ENCODE measurements at regions not wholly inside any gene's neighbourhood (a gene's known extent, or its start where the extent isn't known, plus 50 kb on each side); places are given as distances from the start of the nearest gene placed in this dataset.

DNA sequence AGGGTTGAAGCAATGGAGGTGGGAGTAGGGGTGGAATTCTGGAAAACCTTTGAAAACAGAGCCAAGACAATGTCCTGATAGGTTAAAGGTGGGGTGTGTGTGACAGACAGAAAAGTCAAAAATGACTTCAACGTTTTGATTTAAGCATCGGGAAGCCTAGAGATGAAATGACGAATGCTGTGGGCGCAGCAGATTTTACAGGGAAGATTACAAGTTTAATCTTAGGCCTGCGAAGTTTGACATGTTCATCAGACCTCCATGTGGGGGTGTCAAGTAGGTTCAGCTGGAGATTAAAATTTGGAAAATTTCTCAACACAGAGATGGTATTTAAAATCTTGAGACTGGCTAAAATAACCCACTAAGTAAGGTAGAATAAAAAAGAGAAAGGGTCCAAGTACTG lies 453.3 kb downstream of the TXNL1 start:
- intact Hi-C loops (cut with DNase I), result no loop called here
- no peak for ATAC-seq
- 90% methylated on average over 5 of the region's 5 CpGs for WGBS, 2 donors

DNA sequence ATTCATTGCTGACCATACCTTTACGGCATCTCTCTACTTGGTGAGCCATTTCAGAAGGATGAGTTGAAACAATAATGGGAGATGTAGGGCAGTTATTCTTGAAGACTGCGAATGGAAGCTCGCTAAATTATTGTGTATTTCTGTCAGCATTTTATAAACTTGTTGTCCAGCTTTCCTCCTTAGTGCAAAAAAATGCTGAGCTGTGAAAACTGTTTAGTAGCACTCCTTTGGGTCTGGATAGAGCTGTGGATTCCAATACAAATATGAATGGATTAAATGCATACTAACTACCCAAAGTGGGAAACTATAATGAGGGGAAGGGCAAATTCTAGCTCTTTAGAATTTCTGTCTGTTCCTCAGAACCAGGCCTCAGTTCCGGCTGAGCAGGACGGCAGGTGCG lies 461.6 kb downstream of the TXNL1 start:
- TF ChIP-seq, protein P1, sequence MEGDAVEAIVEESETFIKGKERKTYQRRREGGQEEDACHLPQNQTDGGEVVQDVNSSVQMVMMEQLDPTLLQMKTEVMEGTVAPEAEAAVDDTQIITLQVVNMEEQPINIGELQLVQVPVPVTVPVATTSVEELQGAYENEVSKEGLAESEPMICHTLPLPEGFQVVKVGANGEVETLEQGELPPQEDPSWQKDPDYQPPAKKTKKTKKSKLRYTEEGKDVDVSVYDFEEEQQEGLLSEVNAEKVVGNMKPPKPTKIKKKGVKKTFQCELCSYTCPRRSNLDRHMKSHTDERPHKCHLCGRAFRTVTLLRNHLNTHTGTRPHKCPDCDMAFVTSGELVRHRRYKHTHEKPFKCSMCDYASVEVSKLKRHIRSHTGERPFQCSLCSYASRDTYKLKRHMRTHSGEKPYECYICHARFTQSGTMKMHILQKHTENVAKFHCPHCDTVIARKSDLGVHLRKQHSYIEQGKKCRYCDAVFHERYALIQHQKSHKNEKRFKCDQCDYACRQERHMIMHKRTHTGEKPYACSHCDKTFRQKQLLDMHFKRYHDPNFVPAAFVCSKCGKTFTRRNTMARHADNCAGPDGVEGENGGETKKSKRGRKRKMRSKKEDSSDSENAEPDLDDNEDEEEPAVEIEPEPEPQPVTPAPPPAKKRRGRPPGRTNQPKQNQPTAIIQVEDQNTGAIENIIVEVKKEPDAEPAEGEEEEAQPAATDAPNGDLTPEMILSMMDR (IDR thresholded peaks at IDR 0.05), result no peak
- no peak for DNase-seq
- no peak for FAIRE-seq
- intact Hi-C loops (cut with DNase I), result no loop called here
- H3K4me3 ChIP-seq, result no peak overlapping the region
- ATAC-seq, result no peak
- no peaks in the 10 kb centered on the region for H3K4me1 ChIP-seq
- no peaks in the 10 kb centered on the region for H3K9me3 ChIP-seq
- WGBS, 2 donors, result 94 to 95% methylated on average over 6 of the region's 6 CpGs
- no peaks in the 10 kb centered on the region for H3K36me3 ChIP-seq
- no peak overlapping the region for H3K27ac ChIP-seq
- H3K27me3 ChIP-seq, result no peaks in the 10 kb centered on the region

More for the DNA sequence above, 453.3 kb downstream of the TXNL1 start:
- H3K4me3 ChIP-seq, result no peak overlapping the region
- FAIRE-seq (no peak), DNase-seq (no peak)
- no peaks in the 10 kb centered on the region for H3K36me3 ChIP-seq
- H3K27ac ChIP-seq, result no peak overlapping the region
- TF ChIP-seq, protein P1 (IDR thresholded peaks at IDR 0.05), result no peak
- no peaks in the 10 kb centered on the region for H3K9me3 ChIP-seq
- no peaks in the 10 kb centered on the region for H3K27me3 ChIP-seq
- H3K4me1 ChIP-seq, result no peaks in the 10 kb centered on the region

DNA sequence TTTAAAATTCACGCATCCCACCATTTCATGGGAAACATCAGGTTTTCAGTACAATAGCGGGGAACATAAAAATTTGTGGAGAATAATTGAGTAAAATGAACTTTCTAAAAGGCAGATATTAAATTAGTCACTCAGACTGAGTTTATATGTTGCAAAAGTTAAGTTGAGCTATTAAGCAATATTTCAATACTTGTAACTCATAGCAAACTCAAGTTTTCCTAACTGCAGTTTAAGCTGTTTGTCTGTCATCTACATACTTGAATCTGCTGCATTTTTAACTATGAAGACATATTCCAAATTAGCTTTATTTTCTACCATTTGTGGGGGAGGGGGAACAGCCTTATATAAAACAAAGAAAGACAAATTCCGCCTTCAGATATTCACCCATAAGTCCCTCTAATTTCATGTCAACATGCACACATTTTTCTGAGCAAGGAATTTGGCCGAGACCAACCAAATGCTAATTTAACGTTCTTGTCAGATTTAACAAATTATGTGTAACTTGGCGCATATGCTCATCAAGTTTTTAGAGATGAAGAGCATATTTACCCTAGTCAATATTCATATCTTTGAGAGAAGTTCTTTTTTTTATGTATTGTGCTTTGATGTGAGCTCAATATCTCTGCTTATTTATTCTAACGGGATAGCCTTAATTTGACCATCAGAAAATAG lies 462.9 kb downstream of the TXNL1 start:
- Histone ChIP-seq H3K27me3 (no peaks in the 10 kb centered on the region), H3K27ac (no peak overlapping the region), H3K36me3 (no peaks in the 10 kb centered on the region), H3K4me3 (no peak overlapping the region), H3K9me3 (no peaks in the 10 kb centered on the region), H3K4me1 (no peaks in the 10 kb centered on the region)
- 76 to 77% methylated on average over 7 of the region's 7 CpGs for WGBS, 2 donors
- intact Hi-C loops (cut with DNase I), result no loop called here
- no peak for DNase-seq
- TF ChIP-seq, protein P1 (IDR thresholded peaks at IDR 0.05), result no peak
- no peak for FAIRE-seq
- ATAC-seq, result no peak

DNA sequence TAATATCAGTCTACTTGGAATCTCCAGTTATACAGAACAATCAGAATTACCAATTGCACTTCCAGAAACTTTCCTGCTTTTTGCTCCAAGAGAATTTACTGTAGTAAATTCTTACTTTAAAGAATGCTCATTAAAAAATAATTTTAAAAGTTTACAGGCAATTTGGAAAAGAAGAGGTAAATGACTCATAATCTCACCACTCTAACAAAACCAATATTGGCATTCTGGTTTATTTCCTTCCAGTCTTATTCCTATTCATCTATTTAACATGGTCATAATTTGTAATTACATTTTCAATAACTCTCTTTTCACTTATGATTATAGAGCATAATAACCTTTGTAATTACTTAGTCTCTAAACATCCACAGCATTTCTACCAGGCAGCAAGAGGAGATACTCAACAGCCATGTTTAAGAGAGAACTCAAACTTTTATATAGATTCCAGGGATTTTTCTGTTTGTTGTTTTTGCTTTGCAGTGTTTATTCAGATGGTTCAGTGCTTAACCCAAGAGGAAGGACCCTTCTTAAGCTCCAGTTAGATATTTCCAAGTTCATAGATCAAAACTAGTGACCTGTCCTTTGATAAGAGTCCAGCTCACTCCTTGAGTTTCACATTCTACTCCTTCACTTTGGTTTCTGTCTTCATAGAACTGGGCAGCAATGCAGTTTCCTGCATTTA lies 464.7 kb downstream of the TXNL1 start:
- intact Hi-C loops (cut with DNase I), result no loop called here

More for the DNA sequence above, 464.7 kb downstream of the TXNL1 start:
- Histone ChIP-seq H3K4me1 (peaks cover 0 to 3% (median under 1%) of the 10 kb centered on the region in 3 donors), H3K4me3 (no peak overlapping the region), H3K27me3 (no peaks in the 10 kb centered on the region), H3K27ac (no peak overlapping the region), H3K9me3 (no peaks in the 10 kb centered on the region), H3K36me3 (no peaks in the 10 kb centered on the region)
- TF ChIP-seq, protein P1 (IDR thresholded peaks at IDR 0.05), result no peak
- FAIRE-seq, result no peak
- no peak for DNase-seq
- ATAC-seq, result no peak

Measured in pancreas (tissue), 10 donors.